ELR (cell line): ENCODE measurements at regions not wholly inside any gene's neighbourhood (a gene's known extent, or its start where the extent isn't known, plus 50 kb on each side); places are given as distances from the start of the nearest gene placed in this dataset.
"Not testable (repeated sequence)": the region's sequence is repeated elsewhere in the genome, so short reads cannot be mapped to it uniquely, and the experiment has no call there.

ENCODE experiments used
- DNase-seq: peaks from one replicate; pipeline ENCODE4 v3.0.0-alpha.2; 2015; ENCODE audit warnings: low read depth

- no peak for DNase-seq
Observed at GRCh38 chr3:117005274-117005673, 295.7 kb downstream of the TUSC7 start.

- DNase-seq: no peak
Observed at GRCh38 chr3:117005911-117006522, 296.4 kb downstream of the TUSC7 start.

GRCh38 chr3:117010318-117010717 is 300.7 kb downstream of the TUSC7 start:
- DNase-seq: no peak

- DNase-seq: no peak
Observed at GRCh38 chr3:117011687-117012250, 302.2 kb downstream of the TUSC7 start.

GRCh38 chr3:117016378-117016777 is 306.8 kb downstream of the TUSC7 start:
- DNase-seq: no peak

- no peak for DNase-seq
Observed at GRCh38 chr3:117017135-117017894, 307.7 kb downstream of the TUSC7 start.

GRCh38 chr3:117018655-117019054 is 309.1 kb downstream of the TUSC7 start:
- DNase-seq: no peak

GRCh38 chr3:117019082-117019713 is 309.6 kb downstream of the TUSC7 start:
- DNase-seq: peak; percentile 60

- DNase-seq: no peak
Observed at GRCh38 chr3:117026401-117026800, 316.8 kb downstream of the TUSC7 start.

GRCh38 chr3:117035745-117036144 is 326.2 kb downstream of the TUSC7 start:
- DNase-seq: peak; percentile 2

- DNase-seq: peak; percentile 53
Observed at GRCh38 chr3:117036259-117036799, 326.8 kb downstream of the TUSC7 start.

GRCh38 chr3:117045143-117045542 is 335.6 kb downstream of the TUSC7 start:
- peak; percentile 17 for DNase-seq

- DNase-seq: no peak
Observed at GRCh38 chr3:117047951-117048705, 338.5 kb downstream of the TUSC7 start.

GRCh38 chr3:117052395-117052794 is 342.8 kb downstream of the TUSC7 start:
- peak; percentile 4 for DNase-seq

GRCh38 chr3:117054556-117054955 is 345.0 kb downstream of the TUSC7 start:
- no peak for DNase-seq

- DNase-seq: not testable (repeated sequence)
Observed at GRCh38 chr3:117056946-117057345, 347.4 kb downstream of the TUSC7 start.

GRCh38 chr3:117059067-117059955 is 349.7 kb downstream of the TUSC7 start:
- DNase-seq: peak; percentile 54

GRCh38 chr3:117059956-117060270 is 350.3 kb downstream of the TUSC7 start:
- DNase-seq: no peak

GRCh38 chr3:117063930-117064329 is 354.4 kb downstream of the TUSC7 start:
- no peak for DNase-seq

GRCh38 chr3:117068301-117068700 is 358.7 kb downstream of the TUSC7 start:
- DNase-seq: no peak

GRCh38 chr3:117074826-117075225 is 365.2 kb downstream of the TUSC7 start:
- DNase-seq: no peak
